HG02571 (cell line): ENCODE measurements at regions not wholly inside any gene's neighbourhood (a gene's known extent, or its start where the extent isn't known, plus 50 kb on each side); places are given as distances from the start of the nearest gene placed in this dataset.

ENCODE experiments used
- ATAC-seq: cut with Tn5 transposase; IDR thresholded peaks from one replicate; pipeline ENCODE4 v1.9.1; 2021; ENCODE audit warnings: mild to moderate bottlenecking, moderate library complexity; ENCODE audit not compliant: unreplicated experiment

GRCh38 chr4:175946472-175947116 lies 119.0 kb upstream of the WDR17 start:
- ATAC-seq: no peak

- ATAC-seq: no peak
Measured at GRCh38 chr4:175947117-175947722, 118.4 kb upstream of the WDR17 start.

- no peak for ATAC-seq
Measured at GRCh38 chr4:175951794-175952193, 113.8 kb upstream of the WDR17 start.

DNA sequence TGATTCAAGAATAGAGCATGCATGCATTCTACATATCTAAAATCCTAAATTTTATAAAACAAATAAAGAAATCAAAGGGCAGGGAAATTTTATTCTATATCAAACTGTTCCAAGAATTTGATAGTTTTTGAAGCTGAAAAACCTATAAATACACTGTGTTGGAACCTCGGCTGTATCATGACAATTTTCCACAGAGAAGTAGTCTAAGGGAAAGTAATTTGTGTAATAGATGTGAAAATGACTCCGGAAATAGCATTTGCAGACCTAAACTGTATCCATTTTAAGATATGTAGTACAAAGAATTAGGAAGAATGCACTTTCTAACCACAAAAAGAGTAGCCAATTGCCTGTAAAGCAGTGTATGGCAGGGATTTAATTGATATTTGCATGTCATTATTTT lies 112.5 kb upstream of the WDR17 start:
- ATAC-seq: no peak

GRCh38 chr4:175953960-175954521 lies 111.6 kb upstream of the WDR17 start:
- peak; percentile 85 for ATAC-seq

GRCh38 chr4:175954685-175955084 lies 111.0 kb upstream of the WDR17 start:
- no peak for ATAC-seq

GRCh38 chr4:175961604-175962003 lies 104.0 kb upstream of the WDR17 start:
- peak; percentile 68 for ATAC-seq

DNA sequence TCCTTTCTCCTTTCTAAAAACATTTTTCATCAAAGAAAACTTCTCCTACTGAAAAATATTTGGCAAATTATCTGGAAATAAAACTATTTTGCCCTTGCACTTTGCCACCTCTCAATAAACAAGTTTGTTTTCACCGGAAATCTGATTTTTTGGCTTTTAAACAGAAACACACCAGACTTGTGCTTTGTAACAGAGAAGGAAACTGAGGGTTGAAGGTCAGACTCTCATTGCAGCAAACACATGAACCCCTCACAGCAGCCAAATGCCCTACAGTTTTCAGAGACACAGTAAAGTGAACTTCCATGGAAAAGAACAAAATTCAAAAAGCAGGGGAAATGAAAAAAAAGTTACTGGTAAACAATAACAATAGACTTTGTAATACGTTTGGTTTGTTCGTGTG lies 95.6 kb upstream of the WDR17 start:
- no peak for ATAC-seq

DNA sequence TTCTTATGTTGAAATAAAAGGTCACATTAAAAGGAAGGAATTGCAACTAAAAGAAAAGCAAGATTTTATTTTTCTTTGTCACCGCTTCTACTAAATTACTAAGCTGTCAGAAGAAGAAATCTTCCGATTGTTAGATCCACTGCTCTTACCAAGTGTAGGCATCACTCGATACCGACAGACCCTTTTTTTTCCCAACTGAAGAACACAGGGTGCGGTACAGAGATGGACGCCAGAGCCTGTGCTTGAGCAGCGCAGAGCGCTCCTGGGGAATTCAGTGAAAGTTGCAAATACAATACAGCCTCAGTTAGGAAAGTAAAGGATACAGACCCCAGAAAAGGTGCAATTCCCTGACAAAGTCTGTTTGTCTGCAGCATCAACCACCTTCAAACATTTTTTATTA lies 94.9 kb upstream of the WDR17 start:
- ATAC-seq: no peak

DNA sequence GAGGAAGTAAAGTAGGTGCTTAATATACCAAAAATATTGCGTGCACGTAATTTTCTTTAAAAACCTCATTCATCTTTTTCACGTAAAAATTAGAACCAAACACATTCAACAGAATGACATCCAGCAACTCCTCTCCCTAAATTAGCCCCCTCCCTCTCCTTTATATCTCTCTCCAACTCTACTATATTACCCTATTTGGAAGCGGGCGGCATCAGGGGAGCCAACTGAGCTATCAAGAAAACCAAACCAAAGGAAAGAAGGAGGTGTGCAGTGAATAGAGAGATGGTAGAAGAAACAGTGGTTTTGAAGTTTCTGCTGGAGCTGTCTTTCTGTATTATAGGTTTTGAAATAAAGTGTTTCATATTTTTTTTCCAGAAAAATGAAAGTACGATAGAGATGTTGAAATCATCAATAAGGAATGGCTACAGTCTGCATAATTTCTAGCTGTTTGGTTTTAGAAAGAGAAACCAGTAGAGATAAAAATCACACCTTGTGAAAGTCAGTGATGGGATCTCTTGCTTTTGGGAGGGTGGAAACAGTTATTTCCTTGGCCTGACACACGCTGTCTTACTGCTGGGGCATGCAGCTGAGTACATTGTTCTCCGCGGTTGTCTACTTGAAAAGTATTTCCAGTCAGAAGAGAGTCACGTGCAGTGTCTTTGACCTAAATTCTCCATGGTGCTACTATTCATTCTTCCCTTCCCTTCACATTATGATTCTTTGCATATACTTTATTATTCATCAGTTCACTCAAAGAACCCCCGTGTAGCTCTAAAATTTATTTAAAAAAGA lies 94.1 kb upstream of the WDR17 start:
- ATAC-seq: no peak

- no peak for ATAC-seq
Measured at GRCh38 chr4:175973027-175973923, 92.4 kb upstream of the WDR17 start.

- no peak for ATAC-seq
Measured at GRCh38 chr4:175983636-175984035, 82.0 kb upstream of the WDR17 start.

DNA sequence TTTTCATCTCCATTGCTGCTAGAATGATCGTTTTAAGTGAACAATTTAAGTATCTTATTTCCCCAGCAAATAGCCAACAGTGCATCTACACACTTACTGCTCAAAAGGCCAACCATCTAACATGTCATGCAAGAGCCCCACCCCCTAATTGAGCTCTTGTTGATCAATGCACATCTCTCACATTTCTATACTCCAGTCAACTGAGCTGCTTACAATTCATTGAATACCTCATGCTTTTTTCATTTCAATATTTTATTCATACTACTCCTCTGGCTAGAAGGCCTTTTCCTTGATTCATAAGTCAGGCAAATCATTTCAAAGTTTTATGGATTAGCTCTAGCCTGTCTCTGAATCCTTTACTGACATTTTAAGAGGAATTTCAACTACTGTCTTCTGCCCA lies 79.0 kb upstream of the WDR17 start:
- ATAC-seq: no peak

- ATAC-seq: no peak
Measured at GRCh38 chr4:175988511-175988910, 77.1 kb upstream of the WDR17 start.

GRCh38 chr4:175996206-175996605 lies 69.4 kb upstream of the WDR17 start:
- ATAC-seq: no peak

GRCh38 chr4:175997291-175997690 lies 68.3 kb upstream of the WDR17 start:
- no peak for ATAC-seq

DNA sequence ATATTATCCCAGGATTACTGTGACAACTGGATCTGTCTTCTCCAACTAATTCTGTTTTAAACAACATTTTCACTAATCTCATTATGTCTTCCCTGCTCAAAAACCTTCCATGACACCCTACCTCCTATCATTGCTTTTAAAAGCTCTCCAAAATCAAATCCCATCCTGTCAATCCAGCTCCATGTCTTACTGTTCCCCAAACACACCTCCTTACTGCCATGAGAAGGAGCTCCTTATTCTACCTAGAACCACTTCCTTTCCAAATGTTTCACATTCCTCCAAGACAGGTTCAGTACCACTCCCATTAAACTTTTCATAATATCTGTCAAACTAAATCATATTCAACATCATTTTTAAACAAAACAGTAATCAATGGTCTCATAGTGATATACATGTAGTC lies 66.9 kb upstream of the WDR17 start:
- no peak for ATAC-seq

- ATAC-seq: no peak
Measured at GRCh38 chr4:175999944-176000343, 65.7 kb upstream of the WDR17 start.

GRCh38 chr4:176001151-176002006 lies 64.3 kb upstream of the WDR17 start:
- no peak for ATAC-seq
